Inflammatory macrophage treated with lipopolysaccharide for 4 hours (primary cell): ENCODE measurements at regions not wholly inside any gene's neighbourhood (a gene's known extent, or its start where the extent isn't known, plus 50 kb on each side); places are given as distances from the start of the nearest gene placed in this dataset.

Experiments used
- DNase-seq: peaks from one replicate; pipeline ENCODE4 v3.0.0-alpha.2; 2020

GRCh38 chr6:20313960-20314530, 87.6 kb upstream of the E2F3 start:
- DNase-seq, result peak; percentile 19

- DNase-seq, result no peak
These were observed 86.5 kb upstream of the E2F3 start for GRCh38 chr6:20314866-20315845.

DNA sequence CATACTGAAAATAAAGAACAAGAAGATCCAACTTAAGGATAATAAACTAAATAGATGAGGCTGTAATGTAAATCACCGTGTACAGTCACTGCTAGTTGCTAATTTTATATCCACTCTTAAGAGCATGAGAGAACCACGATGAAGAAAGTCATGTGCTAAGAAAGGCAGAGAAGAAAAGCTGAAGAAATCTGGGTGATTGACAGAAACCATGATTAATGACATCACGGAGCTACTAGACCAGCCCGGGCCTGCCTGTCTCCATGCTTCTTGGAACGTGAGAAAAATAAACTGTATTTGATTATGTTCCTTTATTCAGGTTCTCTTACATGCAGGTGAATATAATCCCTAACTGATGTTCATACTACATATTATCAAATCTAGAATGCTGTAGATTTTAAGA, 84.2 kb upstream of the E2F3 start:
- DNase-seq, result no peak

- DNase-seq, result no peak
These were observed 82.8 kb upstream of the E2F3 start for GRCh38 chr6:20318851-20319387.

DNA sequence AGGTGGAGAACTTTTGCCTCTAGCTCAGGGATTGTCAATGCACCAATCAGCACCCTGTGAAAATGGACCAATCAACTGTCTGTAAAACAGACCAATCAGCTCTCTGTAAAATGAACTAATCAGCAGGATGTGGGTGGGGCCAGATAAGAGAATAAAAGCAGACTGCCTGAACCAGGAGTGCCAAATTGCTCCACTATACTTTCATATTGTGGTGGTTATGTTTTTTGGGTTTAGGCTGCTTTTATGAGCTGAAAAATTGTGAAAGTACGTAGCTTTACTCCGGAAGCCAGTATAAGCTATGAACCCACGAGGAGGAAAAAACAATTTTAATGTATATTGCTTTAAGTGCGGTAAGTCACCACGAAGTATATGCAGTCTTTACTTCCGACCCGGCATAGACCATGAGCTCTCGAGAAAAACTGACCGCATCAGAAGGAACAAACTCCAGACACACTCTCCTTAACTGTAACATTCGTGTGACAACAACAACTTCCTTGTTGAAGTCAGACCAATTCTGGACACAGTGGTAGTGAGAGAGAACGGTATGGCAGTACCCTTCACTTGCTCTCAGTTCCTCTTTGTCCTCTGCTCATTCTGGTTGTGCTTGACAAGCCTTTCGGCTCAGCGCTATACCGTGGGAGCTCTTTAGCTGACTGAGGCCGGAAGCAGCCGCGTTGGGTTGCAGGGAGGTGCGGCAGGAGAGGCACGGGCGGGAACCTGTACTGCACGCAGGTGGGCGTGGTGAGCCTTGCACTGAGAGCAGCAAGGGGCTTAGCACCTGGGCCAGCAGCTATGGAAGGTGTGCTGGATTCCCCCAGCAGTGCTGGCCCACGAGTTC, 81.9 kb upstream of the E2F3 start:
- DNase-seq, result peak; percentile 87

GRCh38 chr6:20325641-20326421, 75.8 kb upstream of the E2F3 start:
- DNase-seq, result peak; percentile 91

- no peak for DNase-seq
These were observed 75.3 kb upstream of the E2F3 start for GRCh38 chr6:20326422-20326728.

DNA sequence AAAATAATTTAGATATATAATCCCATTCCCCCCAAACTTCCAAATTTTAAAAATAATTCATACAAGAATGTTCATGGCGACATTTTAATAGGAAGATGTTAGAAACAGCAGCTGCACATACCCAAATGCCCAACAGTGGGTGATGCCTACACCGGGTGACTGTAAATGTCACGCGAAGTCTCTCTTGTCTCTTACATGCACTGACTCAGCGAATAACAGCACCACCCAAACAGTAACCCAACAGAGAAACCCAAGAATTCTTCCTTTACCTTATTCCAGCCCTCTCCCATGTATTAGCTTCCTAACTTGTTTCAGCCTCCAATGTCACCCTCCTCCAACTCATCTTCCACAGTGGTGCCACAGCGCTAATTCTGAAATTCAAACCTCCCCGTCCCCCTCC, 74.5 kb upstream of the E2F3 start:
- no peak for DNase-seq

DNA sequence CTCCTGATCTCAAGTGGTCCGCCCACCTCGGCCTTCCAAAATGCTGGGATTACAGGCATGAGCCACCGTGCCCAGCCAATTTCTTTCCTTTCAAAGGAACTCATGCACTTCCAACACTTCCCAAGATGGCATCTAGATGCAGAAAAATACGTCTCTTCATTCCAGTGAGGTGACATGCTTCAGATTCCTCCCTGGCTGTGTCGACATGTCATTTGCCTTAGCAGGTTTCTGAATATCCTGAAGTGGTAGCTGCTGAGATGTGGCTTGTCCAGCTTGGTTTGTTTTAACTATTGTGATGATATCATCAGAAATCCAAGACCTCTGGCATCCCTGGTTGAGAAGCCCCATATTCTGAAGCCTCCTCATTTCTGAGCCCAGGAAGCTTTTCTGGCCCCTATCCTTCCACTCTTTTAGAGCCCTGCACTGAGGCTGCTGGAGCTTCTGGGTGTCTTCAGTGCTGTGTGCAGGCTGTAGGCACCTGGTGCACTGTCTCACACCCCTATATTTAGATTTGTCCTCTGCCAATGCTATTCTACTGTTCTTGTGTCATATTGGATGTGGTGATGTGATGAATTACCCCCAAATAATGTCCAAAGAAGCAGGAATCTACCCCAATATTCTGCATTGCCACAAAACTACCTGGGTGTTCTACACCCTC, 73.3 kb upstream of the E2F3 start:
- no peak for DNase-seq

- no peak for DNase-seq
These were observed 72.8 kb upstream of the E2F3 start for GRCh38 chr6:20328924-20329300.

GRCh38 chr6:20331042-20331441, 70.6 kb upstream of the E2F3 start:
- no peak for DNase-seq

DNA sequence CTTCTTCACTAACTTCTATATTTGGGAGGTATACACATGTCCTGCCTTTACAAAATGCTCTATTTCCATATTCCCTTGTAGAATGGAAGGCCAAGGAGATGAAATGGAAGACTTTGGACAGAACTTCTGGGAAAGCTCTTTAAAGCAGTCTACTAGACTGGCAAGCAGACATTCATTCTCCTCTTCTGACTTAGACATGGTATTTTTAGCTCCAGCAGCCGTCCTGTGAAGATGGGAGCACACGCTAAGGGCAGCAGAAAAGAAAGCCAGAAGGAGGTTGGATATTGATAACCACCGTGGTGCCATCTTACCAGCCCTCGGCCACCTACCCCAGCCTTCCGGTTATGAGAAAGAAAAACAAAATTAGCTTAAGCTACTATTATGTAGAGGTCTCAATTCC, 70.1 kb upstream of the E2F3 start:
- DNase-seq, result no peak

GRCh38 chr6:20332441-20333006, 69.2 kb upstream of the E2F3 start:
- DNase-seq, result no peak

- DNase-seq, result no peak
These were observed 67.9 kb upstream of the E2F3 start for GRCh38 chr6:20333721-20334269.

- no peak for DNase-seq
These were observed 67.3 kb upstream of the E2F3 start for GRCh38 chr6:20334334-20334733.

GRCh38 chr6:20334962-20335361, 66.7 kb upstream of the E2F3 start:
- DNase-seq, result no peak

DNA sequence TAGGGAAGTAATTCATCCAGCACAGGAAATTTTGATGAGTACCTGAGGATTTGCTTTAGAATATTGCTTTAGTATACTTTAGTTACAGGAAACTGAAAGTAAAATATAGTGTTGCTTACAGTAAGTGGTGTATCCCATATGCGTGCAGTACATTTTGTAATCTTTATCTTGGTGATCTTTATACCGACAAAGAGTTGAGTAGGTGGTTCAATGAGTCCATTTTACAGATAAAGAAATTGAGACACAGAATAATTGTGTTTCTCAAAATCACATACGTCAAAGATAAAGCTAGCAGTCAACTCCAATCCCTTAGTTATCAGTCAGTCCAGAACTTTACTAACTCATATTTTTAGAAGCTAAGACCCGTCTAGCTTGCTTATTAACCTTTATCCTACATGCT, 65.8 kb upstream of the E2F3 start:
- DNase-seq, result peak; percentile 27

DNA sequence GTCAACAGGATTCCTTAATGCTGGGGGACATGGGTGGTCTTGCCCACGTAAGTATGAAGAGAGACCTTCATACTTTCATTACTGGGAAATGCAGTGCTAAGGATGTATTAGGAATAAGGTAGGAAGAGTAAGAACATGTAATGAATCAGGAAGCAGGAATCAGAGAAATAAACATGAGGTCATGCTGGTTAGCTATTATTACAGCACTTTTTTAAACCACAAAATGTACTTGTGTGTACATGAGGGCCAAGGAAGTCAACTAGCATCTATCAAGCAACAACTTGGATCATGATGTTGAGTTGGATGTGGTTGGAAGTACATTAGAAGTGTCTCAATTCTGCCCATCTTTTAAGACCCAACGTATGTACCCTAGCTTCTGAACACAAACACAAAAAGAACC, 63.5 kb upstream of the E2F3 start:
- no peak for DNase-seq

GRCh38 chr6:20340068-20340848, 61.4 kb upstream of the E2F3 start:
- DNase-seq, result no peak

GRCh38 chr6:20341096-20341495, 60.6 kb upstream of the E2F3 start:
- no peak for DNase-seq

DNA sequence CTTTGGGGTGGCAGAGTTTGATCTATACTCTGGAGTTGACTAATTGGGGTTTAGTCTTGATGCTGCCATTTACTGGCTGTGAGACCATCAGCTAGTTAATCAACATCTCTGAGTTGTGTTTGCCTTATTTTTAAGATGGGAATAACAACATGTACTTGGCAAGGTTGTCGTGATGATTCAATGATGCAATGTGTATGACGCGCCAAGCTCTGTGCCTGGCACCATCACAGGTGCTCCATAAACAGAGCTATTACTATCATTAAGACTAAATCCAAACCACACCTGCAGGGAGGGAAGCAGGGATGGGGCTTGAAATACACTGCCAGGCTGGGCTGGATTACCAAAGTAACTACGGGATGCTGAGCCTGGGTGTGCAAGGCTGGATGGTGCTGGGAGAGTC, 60.1 kb upstream of the E2F3 start:
- DNase-seq, result no peak
